VCaP (cell line): ENCODE measurements at regions not wholly inside any gene's neighbourhood (a gene's known extent, or its start where the extent isn't known, plus 50 kb on each side); places are given as distances from the start of the nearest gene placed in this dataset.

Experiments
- H3K27ac ChIP-seq: fragments of 450-650 bp; 2 replicates; pipeline ENCODE4 v1.5.1; 2017
- CTCF ChIP-seq: fragments of 450-650 bp; conservative IDR thresholded peaks from 2 replicates; pipeline ENCODE4 v1.5.1; 2017; ENCODE audit warnings: mild to moderate bottlenecking, moderate library complexity

- no peak overlapping the region for H3K27ac ChIP-seq
- no peak for TF ChIP-seq CTCF
Observed at GRCh38 chr6:141216726-141217125, 916.0 kb upstream of the GJE1 start.

- H3K27ac ChIP-seq: no peak overlapping the region
- no peak for TF ChIP-seq CTCF
Observed at GRCh38 chr6:141212296-141212695, 920.4 kb upstream of the GJE1 start.

- no peak overlapping the region for H3K27ac ChIP-seq
- TF ChIP-seq CTCF: no peak
Observed at GRCh38 chr6:141211845-141212244, 920.9 kb upstream of the GJE1 start.

- no peak for TF ChIP-seq CTCF
- no peak overlapping the region for H3K27ac ChIP-seq
Observed at GRCh38 chr6:141210901-141211300, 921.8 kb upstream of the GJE1 start.

- no peak for TF ChIP-seq CTCF
Observed at GRCh38 chr6:141209890-141210289, 922.8 kb upstream of the GJE1 start.

GRCh38 chr6:141208101-141208500 lies 924.6 kb upstream of the GJE1 start:
- TF ChIP-seq CTCF: no peak

More at GRCh38 chr6:141209890-141210289, 922.8 kb upstream of the GJE1 start:
- no peak overlapping the region for H3K27ac ChIP-seq

GRCh38 chr6:141203902-141204575 lies 928.7 kb upstream of the GJE1 start:
- TF ChIP-seq CTCF: no peak
- H3K27ac ChIP-seq: no peak overlapping the region

More at GRCh38 chr6:141208101-141208500, 924.6 kb upstream of the GJE1 start:
- no peak overlapping the region for H3K27ac ChIP-seq
